ENCODE measurements at regions not wholly inside any gene's neighbourhood (a gene's known extent, or its start where the extent isn't known, plus 50 kb on each side); places are given as distances from the start of the nearest gene placed in this dataset.
"Not testable (repeated sequence)": the region's sequence is repeated elsewhere in the genome, so short reads cannot be mapped to it uniquely, and the experiment has no call there.

- no peak for DNase-seq (ENCODE audit: low read depth in 2 of 3, low spot score in 1 of 3)
Measured at GRCh38 chr6:105882121-105882803, 203.9 kb upstream of the PRDM1 start.

DNA sequence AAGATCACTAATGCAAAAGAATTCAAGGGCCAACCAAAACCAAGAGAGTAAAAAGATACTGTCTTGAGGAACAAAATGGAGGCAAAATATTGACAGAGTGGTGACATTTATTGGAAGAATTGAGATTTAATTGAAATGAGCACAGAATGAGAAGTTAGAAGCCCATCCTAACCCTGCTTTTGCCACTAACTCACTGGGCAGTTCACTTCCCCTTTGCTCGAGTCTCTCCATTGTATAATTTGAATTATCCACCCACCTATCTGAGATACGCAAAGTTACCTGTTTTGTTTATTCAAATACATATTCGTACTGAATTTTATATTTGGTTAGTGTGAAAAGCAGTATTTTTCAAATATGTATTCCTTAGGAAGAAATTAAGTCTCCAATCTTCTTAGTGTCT lies 204.5 kb upstream of the PRDM1 start:
- no peak for DNase-seq (ENCODE audit: low read depth in 2 of 3, low spot score in 1 of 3)

DNA sequence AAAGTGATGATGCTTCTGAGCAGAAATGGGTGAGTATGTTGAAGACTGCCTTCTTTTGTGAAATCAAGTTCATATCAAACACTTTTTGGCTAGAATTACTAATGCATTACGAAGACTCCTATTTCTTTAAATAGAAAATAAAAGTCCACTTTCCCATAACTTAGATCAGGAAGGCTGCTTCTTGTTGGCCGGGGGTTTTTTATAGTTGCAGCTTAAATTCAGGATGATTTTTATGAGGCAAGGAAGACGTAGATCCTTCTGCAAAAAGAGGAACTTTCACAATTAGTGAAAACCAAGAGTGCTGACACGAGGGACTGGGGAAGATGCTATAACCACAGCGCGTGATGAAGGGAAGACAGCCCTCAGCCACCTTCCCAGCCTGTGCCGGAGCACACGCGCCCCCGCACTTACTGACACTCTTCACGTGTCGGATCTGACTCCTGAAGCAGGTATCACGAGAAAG lies 206.1 kb upstream of the PRDM1 start:
- peak; percentile 25 to 46 (median 40) for DNase-seq (ENCODE audit: low read depth in 2 of 3, low spot score in 1 of 3)

GRCh38 chr6:105879146-105879545 lies 207.0 kb upstream of the PRDM1 start:
- no peak for DNase-seq (ENCODE audit: low read depth in 2 of 3, low spot score in 1 of 3)

DNA sequence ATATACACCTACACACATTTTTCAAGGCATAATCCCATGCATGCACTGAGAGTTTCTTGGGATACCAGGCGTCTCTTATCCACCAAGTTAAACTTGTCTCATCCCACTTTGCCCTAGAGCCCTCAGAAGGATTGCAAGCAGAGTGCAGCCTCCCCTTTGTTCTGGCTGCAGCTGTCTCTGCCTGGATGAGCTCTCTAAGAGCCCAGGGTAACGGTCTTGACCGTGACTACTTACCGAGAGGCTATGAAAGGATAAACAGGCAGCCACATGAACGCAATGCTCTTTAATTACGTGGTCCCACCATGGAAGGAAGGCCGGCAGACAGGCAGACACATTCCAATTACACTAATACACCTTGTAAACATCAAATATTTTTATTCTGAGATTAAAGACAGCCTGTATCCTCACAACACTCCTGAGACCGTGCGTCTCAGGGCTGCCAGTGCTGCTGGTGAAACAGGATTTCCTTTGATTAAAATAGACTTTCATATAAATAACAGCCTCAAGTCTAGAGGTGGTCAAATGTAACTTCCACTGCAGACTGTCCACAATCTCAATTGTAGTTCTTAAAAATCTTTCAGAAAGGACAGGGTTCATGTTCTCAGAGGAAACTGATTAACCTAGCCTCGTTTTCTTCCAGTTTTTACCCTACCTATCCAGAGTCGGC lies 210.0 kb upstream of the PRDM1 start:
- no peak for DNase-seq (ENCODE audit: low read depth in 2 of 3, low spot score in 1 of 3)

DNA sequence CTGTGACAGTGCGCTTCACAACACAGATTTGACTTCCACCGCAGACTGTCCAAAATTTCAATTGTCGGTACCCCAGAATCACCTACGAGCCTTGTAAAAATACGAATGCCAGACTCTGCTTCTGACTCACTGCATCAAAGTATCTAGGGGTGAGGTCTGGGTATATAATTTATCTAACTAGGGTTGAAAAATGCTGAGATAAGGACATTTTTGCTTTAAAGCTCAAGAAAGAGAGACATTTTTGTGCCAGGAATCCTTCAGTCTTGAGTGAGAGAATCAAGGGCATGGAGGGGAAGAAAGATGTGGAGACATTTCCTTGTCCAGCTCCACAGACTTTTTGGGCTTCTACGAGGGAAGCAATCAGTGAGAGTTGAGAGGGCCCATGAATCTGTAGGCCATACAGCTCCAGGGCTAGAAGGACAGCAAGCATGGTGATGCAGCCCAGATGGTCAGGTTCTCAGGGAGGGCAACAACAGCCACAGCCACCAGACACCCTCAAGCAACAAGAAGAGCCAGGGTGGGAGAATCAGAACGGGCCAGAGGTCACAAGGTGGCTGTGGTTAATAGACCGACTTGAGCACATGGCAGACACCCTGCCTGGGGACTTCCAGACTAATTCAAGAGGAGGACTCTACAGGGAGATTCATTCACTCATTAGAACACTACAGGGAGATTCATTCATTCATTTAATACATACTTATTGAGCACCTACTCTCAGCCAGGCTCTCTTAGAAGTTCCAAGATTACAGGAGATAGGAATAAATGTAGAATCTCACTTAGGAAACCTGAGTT lies 211.1 kb upstream of the PRDM1 start:
- DNase-seq (ENCODE audit: low read depth in 2 of 3, low spot score in 1 of 3) = no peak

DNA sequence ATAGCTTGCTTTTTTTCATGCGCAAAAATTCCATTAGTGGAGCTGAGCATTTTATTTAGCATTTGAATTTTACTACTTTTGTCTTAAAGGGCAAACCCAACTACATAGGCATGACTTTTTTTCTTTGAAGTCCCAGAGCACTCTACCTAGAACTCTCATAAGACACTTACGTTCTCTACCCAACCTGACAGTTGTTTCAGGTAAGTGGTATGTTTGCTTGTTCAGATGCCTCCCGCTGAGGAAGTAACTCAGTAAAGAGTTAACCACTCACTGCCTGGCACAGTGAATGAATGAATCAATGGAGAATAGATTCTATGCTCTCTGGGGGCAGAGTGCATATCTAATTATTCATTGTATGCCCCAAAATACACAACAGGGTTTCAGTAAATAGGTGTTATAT lies 212.3 kb upstream of the PRDM1 start:
- no peak for DNase-seq (ENCODE audit: low read depth in 2 of 3, low spot score in 1 of 3)

DNA sequence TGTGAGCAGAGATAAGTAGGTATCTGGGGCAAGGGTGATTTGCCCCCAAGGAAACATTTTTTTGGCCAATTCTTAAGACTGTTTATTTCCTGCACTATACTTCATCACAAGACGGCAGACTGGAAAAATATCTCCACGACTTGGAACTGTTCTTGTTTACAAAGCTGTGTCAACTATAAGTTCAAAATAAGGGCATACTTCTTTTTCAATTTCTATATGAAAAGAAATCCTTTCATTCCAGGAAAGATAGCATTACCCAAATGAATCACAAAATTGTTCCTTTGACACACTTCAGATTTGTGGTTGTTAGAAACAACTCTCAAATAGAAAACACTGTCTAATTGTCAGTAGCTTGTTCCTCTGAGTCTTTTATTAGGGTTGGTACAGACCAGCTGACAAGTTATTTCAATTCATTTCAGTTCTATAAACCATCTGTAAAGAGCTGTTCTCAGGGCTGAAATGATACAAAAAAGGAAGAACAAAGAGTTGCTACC lies 212.9 kb upstream of the PRDM1 start:
- DNase-seq (ENCODE audit: low read depth in 2 of 3, low spot score in 1 of 3) = no peak

DNA sequence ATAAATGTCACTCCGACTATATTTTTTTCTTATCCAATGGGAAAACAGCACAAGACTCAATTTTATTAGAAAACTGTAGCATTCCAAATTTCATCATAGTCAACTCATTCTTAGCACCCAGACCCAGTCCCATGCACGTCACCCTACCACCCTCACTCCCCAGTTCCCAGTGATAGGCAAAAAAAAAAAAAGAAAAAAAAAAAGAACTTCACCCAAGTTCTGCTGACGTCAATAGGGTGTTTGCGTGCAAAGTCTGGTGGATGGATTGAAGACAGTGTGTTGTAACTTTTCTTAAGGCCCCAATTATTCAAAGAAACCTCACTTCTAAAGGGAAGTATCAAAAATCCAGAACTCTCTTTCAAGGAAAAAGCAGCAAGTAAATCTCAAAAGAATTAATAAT lies 213.9 kb upstream of the PRDM1 start:
- no peak for DNase-seq (ENCODE audit: low read depth in 2 of 3, low spot score in 1 of 3)

DNA sequence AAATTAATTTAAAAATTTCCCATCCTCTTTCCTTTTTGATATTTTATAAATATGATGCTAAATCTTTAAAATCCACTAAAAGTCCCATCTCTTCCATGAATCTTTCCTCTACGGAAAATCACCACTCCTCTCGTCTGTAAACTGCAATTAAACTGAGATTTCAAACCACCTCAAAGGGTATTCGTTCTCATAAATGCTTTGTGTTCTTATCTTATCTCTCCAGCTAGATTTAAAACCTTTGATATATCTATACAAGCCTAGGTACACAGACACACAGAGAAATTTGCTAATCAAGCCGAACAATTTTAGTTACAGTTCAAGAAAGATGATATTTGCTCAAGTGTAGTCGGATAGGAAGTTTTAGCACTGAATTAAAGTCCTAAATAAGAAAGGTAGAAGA lies 214.6 kb upstream of the PRDM1 start:
- DNase-seq (ENCODE audit: low read depth in 2 of 3, low spot score in 1 of 3) = no peak

GRCh38 chr6:105869835-105870440 lies 216.2 kb upstream of the PRDM1 start:
- no peak for DNase-seq (ENCODE audit: low read depth in 2 of 3, low spot score in 1 of 3)

DNA sequence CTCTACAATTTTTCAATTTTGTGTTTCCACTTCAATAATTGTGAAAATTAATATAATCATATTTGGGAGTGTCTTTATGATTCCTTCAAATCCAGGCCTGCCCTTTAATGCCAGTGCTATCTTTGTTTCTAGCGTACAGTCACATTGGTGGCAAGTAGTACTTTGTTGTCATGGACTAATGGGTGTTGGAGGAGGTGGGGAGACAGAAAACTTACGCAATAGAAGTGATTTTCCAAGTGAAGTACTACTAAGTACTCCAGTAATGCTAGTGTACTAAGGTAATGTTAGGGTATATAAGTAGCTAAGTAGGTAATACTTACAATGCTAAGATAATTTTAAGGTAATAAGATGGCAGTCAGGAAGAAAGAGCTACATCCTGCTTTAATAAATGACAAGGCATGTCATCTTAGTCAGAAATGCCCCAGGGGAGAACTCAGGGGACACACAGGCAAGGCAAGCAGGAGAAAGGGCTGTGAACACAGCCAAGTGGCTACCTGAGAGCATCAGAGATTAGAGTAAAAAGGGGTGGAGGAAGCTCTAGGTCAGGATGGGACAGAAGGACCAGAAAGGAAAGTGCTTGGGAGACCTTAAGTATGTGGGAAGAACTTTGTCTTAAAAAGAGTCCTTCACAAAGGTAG lies 217.2 kb upstream of the PRDM1 start:
- no peak for DNase-seq (ENCODE audit: low read depth in 2 of 3, low spot score in 1 of 3)

GRCh38 chr6:105867821-105868220 lies 218.3 kb upstream of the PRDM1 start:
- DNase-seq (ENCODE audit: low read depth in 2 of 3, low spot score in 1 of 3) = no peak

DNA sequence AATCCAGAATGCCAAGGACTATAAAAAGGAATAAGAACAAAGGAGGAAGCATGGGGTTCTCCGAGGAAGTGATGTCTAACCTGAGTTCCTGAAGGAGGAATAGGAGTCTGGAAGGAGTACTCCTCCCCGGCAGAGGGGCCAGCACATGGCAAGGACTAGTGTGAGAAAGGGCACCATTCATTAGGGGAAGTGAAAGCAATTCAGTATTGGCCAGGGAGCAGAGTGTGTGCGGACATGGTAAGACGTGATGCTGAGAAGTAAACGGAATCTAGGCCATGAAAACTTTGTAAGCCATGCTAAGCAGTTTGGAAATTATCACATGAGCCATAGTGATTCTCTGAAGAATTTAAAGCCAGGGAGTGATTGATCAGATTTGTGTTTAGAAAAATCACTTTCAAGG lies 218.9 kb upstream of the PRDM1 start:
- no peak for DNase-seq (ENCODE audit: low read depth in 2 of 3, low spot score in 1 of 3)

GRCh38 chr6:105862936-105863607 lies 223.1 kb upstream of the PRDM1 start:
- DNase-seq (ENCODE audit: low read depth in 2 of 3, low spot score in 1 of 3) = no peak

- DNase-seq (ENCODE audit: low read depth in 2 of 3, low spot score in 1 of 3) = not testable (repeated sequence)
Measured at GRCh38 chr6:105860927-105861326, 225.2 kb upstream of the PRDM1 start.

GRCh38 chr6:105859457-105859856 lies 226.7 kb upstream of the PRDM1 start:
- no peak for DNase-seq (ENCODE audit: low read depth in 2 of 3, low spot score in 1 of 3)

- DNase-seq (ENCODE audit: low read depth in 2 of 3, low spot score in 1 of 3) = not testable (repeated sequence)
Measured at GRCh38 chr6:105858639-105859038, 227.5 kb upstream of the PRDM1 start.

DNA sequence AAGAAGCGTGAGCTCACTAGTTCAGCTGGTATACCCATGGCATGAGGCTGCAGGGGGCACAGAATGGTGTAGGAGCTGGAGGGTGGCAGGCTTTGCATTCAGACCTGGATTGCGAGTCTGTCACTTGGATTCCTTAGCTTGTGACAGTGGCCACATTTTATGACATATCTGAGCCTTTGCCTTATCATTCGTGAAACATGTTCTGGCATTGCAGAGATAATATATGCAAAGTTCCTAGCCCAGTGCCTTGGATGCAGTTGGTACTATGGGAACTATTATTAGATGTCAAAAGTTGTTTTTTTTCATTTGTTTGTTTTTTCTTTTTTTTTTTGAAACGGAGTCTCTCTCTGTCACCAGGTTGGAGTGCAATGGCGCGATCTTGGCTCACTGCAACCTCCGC lies 230.7 kb upstream of the PRDM1 start:
- no peak for DNase-seq (ENCODE audit: low read depth in 2 of 3, low spot score in 1 of 3)

- not testable (repeated sequence) for DNase-seq (ENCODE audit: low read depth in 2 of 3, low spot score in 1 of 3)
Measured at GRCh38 chr6:105853979-105854378, 232.2 kb upstream of the PRDM1 start.

Data from stimulated activated CD4-positive, alpha-beta T cell treated with anti-CD3 and anti-CD28 coated beads, Interleukin-12 subunit alpha, Interleukin-12 subunit beta, amount 100 ng/mL, for 48 hours (primary cell).